GM13976 (cell line): ENCODE measurements at regions not wholly inside any gene's neighbourhood (a gene's known extent, or its start where the extent isn't known, plus 50 kb on each side); places are given as distances from the start of the nearest gene placed in this dataset.

Experiments used
- DNase-seq: peaks from one replicate; pipeline ENCODE4 v3.0.0; 2012; ENCODE audit warnings: low spot score
- in situ Hi-C: fragments of 300-500 bp; cut with MboI; formaldehyde crosslinking; loops from one replicate; pipeline ENCODE4 v1.12.0; 2022; ENCODE audit warnings: low sequenced_read_pairs, mixed read lengths, inconsistent platforms; ENCODE audit not compliant: unreplicated experiment
- TF ChIP-seq, protein P1 (sequence below): IDR thresholded peaks from 2 replicates; pipeline ENCODE4 v1.5.1; 2012; ENCODE audit warnings: borderline replicate concordance, mild to moderate bottlenecking; ENCODE audit not compliant: insufficient read depth; ENCODE audit errors: extremely low read depth, missing control alignments, control extremely low read depth

DNA sequence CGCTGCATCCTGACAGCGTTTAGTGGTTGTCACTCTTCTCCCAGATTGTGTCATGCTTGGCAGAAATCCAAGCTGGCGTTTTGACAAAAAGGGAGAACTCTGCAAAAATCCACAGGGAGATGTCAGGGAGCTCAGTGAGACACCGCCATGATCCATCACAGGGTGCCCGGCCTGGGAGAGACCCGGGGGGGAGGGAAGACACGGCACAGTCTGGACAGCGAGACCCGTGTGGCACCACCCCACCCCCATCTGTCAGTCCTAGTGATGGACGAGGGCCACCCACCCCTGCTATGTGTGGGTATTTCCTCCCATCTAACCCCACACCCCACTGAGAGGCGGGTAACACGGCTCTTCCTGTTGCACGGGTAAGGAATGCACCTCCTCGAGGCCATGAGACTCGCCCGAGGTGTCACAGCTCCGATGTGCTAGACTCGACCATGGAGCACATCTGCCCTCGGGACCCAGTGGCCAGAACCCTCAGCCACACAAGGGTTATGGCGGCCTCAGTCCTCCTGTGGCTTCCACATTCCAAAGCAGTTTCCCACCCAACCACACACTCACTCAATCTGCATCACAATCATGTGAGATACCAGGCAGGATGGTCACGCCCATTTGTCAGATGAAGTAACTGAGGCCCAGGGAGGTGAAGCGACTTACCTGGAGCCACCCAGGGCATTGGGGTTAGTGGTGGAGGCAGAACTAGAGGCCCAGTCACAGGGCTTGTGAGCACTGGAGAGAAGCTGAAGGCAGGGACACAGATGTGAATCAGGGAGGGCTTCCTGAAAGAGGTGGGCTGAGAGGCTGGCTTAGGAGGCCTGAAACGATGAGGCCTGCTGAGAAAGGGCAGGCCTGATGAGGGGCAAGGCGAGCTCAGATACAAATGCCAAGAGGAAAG, 688.5 kb downstream of the MATN1 start:
- TF ChIP-seq, protein P1, sequence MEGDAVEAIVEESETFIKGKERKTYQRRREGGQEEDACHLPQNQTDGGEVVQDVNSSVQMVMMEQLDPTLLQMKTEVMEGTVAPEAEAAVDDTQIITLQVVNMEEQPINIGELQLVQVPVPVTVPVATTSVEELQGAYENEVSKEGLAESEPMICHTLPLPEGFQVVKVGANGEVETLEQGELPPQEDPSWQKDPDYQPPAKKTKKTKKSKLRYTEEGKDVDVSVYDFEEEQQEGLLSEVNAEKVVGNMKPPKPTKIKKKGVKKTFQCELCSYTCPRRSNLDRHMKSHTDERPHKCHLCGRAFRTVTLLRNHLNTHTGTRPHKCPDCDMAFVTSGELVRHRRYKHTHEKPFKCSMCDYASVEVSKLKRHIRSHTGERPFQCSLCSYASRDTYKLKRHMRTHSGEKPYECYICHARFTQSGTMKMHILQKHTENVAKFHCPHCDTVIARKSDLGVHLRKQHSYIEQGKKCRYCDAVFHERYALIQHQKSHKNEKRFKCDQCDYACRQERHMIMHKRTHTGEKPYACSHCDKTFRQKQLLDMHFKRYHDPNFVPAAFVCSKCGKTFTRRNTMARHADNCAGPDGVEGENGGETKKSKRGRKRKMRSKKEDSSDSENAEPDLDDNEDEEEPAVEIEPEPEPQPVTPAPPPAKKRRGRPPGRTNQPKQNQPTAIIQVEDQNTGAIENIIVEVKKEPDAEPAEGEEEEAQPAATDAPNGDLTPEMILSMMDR, result no peak
- no peak for DNase-seq
- in situ Hi-C loops, result no loop called here

DNA sequence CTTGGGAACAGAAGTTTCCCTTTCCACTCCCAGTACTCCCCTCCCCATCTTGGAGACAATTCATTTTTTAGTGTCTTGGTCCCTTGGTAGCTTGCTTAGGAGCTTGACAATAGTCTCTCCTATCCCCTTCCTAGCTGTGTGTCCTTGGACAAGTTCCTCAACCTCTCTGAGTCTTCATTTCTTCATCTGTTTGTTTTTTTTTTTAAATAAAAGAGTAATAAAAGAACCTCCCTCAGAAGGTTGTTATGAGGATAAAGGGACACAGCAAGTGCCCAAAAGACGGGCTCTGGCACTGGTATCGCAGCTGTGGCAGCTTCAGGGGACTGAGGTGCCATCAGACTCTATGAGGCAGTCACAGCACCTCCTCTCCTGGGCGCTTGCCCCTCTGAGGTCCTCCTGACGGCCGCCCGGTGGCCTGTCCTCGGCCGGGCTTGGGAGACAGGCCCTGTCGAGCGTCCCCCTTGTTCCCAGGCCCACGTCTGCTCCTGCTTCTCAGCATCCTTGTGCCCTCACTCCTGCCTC, 689.2 kb downstream of the MATN1 start:
- in situ Hi-C loops, result no loop called here
- no peak for DNase-seq
- TF ChIP-seq, protein P1, result no peak

DNA sequence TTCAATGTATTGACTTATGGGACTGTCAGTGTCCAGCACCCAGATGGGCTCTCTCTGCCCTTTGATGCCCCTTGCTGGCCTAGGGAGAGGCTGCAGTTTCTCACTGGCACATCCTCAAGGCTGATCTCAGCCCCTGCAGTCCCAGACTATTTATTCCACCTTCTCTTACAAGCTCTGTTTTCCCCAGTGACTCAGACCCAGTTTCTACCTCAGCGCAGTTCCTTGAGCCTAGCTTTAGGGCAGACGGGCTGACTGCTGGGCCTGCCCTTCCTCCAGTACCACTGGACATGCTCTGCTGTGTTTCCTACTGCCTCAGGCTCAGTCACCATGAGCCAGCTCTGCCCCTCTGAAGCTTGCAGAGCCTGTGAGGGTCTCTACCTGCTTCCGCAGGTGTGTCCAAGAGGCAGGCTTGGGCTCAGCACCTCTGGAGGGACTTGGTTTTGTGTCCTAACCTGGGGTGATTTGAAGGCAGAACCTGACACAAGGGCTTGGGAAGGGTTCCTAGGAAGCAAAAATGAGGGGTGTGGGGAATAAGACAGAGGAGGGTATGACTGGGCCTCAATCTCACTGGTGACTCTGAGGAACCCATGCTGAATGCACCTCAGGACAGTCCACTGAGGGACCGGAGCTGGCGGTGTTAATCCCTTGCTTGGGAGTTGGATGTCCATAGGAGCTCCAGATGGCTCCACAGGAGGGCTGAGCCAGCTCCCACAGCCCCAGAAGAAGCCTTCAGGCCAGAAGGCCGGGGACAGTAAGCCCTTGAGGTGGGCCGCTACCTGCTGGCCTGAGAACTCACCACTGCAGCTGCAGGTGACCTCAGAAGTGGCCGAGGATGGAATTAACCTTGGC, 689.9 kb downstream of the MATN1 start:
- in situ Hi-C loops, result no loop called here
- no peak for DNase-seq
- TF ChIP-seq, protein P1, result no peak

DNA sequence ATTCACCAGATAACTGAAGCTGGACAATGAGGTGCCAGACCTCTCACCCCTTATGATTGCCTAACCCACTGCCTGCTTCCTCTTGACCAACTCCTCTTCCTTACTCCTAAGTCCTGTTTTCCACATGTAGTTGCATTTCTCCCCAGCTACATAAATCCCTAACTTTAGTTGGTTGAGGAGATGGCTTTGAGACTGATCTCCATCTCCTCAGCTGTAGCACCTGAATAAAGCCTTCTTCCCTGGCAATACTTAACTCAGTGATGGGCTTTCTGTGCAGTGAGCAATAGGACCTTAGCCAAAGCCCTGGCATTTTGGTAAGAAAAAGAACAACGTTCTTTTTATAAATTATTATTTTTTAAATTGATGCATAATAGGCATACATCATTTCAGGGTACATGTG, 691.1 kb downstream of the MATN1 start:
- DNase-seq, result no peak
- TF ChIP-seq, protein P1, result no peak
- in situ Hi-C loops, result no loop called here

DNA sequence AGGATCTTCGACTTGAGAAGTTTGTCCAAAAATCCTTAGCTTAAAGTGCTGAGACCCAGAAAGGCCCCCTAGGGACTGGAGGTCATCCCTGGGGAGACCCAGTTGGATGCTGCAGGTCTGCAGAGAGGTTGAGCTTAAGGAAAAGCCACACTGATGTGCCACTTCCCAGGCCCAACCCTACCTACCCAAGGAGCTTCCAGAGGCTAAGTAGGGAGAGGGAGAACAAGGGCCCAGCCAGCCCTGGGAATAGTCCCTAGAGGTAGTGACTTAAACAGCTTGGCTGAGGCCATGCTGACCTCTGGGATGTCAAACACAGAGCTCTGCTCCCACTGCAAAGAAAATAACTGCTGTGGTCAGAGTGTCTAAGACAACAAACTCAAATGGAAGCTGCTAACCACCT, 693.7 kb downstream of the MATN1 start:
- no peak for DNase-seq
- TF ChIP-seq, protein P1, result no peak
- in situ Hi-C loops, result no loop called here

DNA sequence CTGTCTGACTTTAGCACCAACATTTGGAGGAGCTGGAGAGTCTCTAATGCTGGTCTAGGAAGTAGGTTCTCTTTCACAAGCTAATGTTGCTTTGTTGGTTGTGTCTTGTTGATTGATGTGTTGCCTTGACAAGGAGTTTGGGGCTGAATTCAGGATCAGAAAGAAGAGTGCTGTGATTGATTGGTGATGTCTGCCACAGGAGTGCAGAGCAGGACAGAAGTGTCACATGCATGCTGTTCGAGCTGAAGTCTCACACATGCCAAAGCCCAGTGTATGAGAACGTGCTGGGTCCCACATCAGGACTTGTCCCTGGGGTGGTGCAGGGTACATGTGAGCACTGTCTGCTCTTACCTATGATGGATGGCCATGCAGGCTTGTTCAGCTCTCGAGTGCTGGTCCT, 694.4 kb downstream of the MATN1 start:
- TF ChIP-seq, protein P1, result no peak
- in situ Hi-C loops, result no loop called here
- no peak for DNase-seq
